IMR-90 (cell line): ENCODE measurements at regions not wholly inside any gene's neighbourhood (a gene's known extent, or its start where the extent isn't known, plus 50 kb on each side); places are given as distances from the start of the nearest gene placed in this dataset.

ENCODE experiments used
- ATAC-seq: fragments of 200-7000 bp; cut with Tn5 transposase; 2 replicates; pipeline ENCODE4 v1.9.1; 2020; ENCODE audit warnings: low read depth, mild to moderate bottlenecking, moderate library complexity
- BruUV-seq: library from RNA; stranded (reverse); fragments of 400-500 nt; replicated peaks from 2 replicates; lab custom pipeline; 2021; lab: Mats Ljungman, UMichigan
- CTCF ChIA-PET: fragments of 300-600 bp; formaldehyde crosslinking; extraction: SDS; loops from one replicate; lab custom pipeline; 2021; ENCODE audit warnings: antibody characterized with exemption; lab: Yijun Ruan, JAX
- POLR2A ChIA-PET: fragments of 300-600 bp; sonication (Branson Sonifier 250); formaldehyde crosslinking; loops from one replicate; lab custom pipeline; 2022; ENCODE audit warnings: antibody characterized with exemption; ENCODE audit not compliant: unreplicated experiment; lab: Charles Lee
- DNase-seq: peaks from one replicate; pipeline ENCODE4 v3.0.0; 2013
- H2AFZ ChIP-seq: replicated peaks from 2 replicates; pipeline ENCODE3; 2013; ENCODE audit warnings: low read length, mild to moderate bottlenecking; ENCODE audit not compliant: poor library complexity
- H2AK5ac ChIP-seq: 2 replicates; pipeline ENCODE4 v1.6.1; 2013; ENCODE audit warnings: low read depth, low read length, inconsistent platforms
- H2AK9ac ChIP-seq: replicated peaks from 2 replicates; pipeline ENCODE3; 2013; ENCODE audit warnings: mild to moderate bottlenecking, low read depth, low read length, moderate library complexity; ENCODE audit not compliant: poor library complexity
- H2BK120ac ChIP-seq: 2 replicates; pipeline ENCODE4 v1.6.1; 2013; ENCODE audit warnings: low read depth, low read length, inconsistent platforms
- H2BK15ac ChIP-seq: 3 replicates; pipeline ENCODE4 v1.6.1; 2013; ENCODE audit warnings: low read depth, low read length, inconsistent platforms
- H2BK20ac ChIP-seq: 2 replicates; pipeline ENCODE4 v1.6.1; 2013; ENCODE audit warnings: low read depth, mild to moderate bottlenecking, inconsistent platforms, low read length, moderate library complexity
- H2BK5ac ChIP-seq: 2 replicates; pipeline ENCODE4 v1.6.1; 2013; ENCODE audit warnings: mild to moderate bottlenecking, low read depth, low read length, inconsistent platforms; ENCODE audit not compliant: poor library complexity, severe bottlenecking
- H3K14ac ChIP-seq: replicated peaks from 2 replicates; pipeline ENCODE4 v1.6.1; 2013; ENCODE audit warnings: low read depth, low read length, inconsistent platforms
- H3K18ac ChIP-seq: 2 replicates; pipeline ENCODE4 v1.6.1; 2013; ENCODE audit warnings: low read depth, low read length, control low read depth
- H3K23ac ChIP-seq: 2 replicates; pipeline ENCODE4 v1.6.1; 2013; ENCODE audit warnings: low read depth, low read length, inconsistent platforms
- H3K27ac ChIP-seq: 2 replicates; pipeline ENCODE4 v1.5.1; 2013; ENCODE audit warnings: mild to moderate bottlenecking, control low read depth, low read length; ENCODE audit not compliant: insufficient read depth
- H3K27me3 ChIP-seq: 2 replicates; pipeline ENCODE4 v1.6.1; 2013; ENCODE audit warnings: low read length; ENCODE audit not compliant: control insufficient read depth, insufficient read depth
- H3K36me3 ChIP-seq: 2 replicates; pipeline ENCODE4 v1.6.1; 2013; ENCODE audit warnings: low read length, mixed read lengths; ENCODE audit not compliant: control insufficient read depth, insufficient read depth
- H3K4ac ChIP-seq: 2 replicates; pipeline ENCODE4 v1.6.1; 2013; ENCODE audit warnings: low read depth, low read length, inconsistent platforms
- H3K4me1 ChIP-seq: 2 replicates; pipeline ENCODE4 v1.6.1; 2013; ENCODE audit warnings: low read length, mixed read lengths; ENCODE audit not compliant: control insufficient read depth, insufficient read depth
- H3K4me2 ChIP-seq: 2 replicates; pipeline ENCODE4 v1.6.1; 2013; ENCODE audit warnings: low read depth, mild to moderate bottlenecking, control low read depth, low read length, moderate library complexity
- H3K4me3 ChIP-seq: 2 replicates; pipeline ENCODE4 v1.5.1; 2013; ENCODE audit warnings: low read depth, mild to moderate bottlenecking, control low read depth, low read length, moderate library complexity; ENCODE audit not compliant: insufficient read depth
- H3K56ac ChIP-seq: 2 replicates; pipeline ENCODE4 v1.6.1; 2013; ENCODE audit warnings: low read length, inconsistent platforms; ENCODE audit not compliant: insufficient read depth; ENCODE audit errors: extremely low read depth
- H3K79me1 ChIP-seq, 2 experiments: 2 replicates each; pipeline ENCODE4 v1.6.1; 2013; ENCODE audit warnings: low read length in 2 of 2, inconsistent platforms in 1 of 2, low read depth in 1 of 2
- H3K9ac ChIP-seq: 2 replicates; pipeline ENCODE4 v1.6.1; 2013; ENCODE audit warnings: low read depth, low read length, control low read depth
- H3K9me1 ChIP-seq: 2 replicates; pipeline ENCODE4 v1.6.1; 2013; ENCODE audit warnings: low read length, inconsistent platforms; ENCODE audit not compliant: insufficient read depth
- H3K9me3 ChIP-seq: 2 replicates; pipeline ENCODE4 v1.6.1; 2013; ENCODE audit warnings: low read length; ENCODE audit not compliant: control insufficient read depth, insufficient read depth
- H4K20me1 ChIP-seq: 2 replicates; pipeline ENCODE4 v1.6.1; 2013; ENCODE audit warnings: low read length, inconsistent platforms; ENCODE audit not compliant: insufficient read depth
- H4K5ac ChIP-seq: 2 replicates; pipeline ENCODE4 v1.6.1; 2013; ENCODE audit warnings: mild to moderate bottlenecking, low read depth, low read length, control low read depth
- H4K8ac ChIP-seq, 2 experiments: 2 replicates each; pipeline ENCODE4 v1.6.1; 2013; ENCODE audit warnings: low read depth in 2 of 2, low read length in 2 of 2, control low read depth in 1 of 2, inconsistent platforms in 1 of 2
- H4K91ac ChIP-seq: 2 replicates; pipeline ENCODE4 v1.6.1; 2013; ENCODE audit warnings: low read depth, low read length, inconsistent platforms; ENCODE audit not compliant: insufficient read depth
- BHLHE40 ChIP-seq: fragments of 150-350 bp; IDR thresholded peaks from 2 replicates; pipeline ENCODE4 v1.6.1; 2016; ENCODE audit warnings: mild to moderate bottlenecking, low read depth, low read length
- FOS ChIP-seq: fragments of 150-350 bp; IDR thresholded peaks from 2 replicates; pipeline ENCODE4 v1.6.1; 2016; ENCODE audit warnings: low read depth, low read length
- MAZ ChIP-seq: IDR thresholded peaks from 2 replicates; pipeline ENCODE4 v1.6.1; 2012; ENCODE audit warnings: low read depth, mild to moderate bottlenecking, low read length, improper control_type of control experiment, moderate library complexity, borderline replicate concordance
- WGBS, 2 experiments: methylation state at CpG; one replicate each; pipeline versions ENCODE4 v1.1.5 to v1.1.7; 2013; ENCODE audit warnings: missing lambda C conversion rate in 2 of 2; ENCODE audit not compliant: insufficient read length in 1 of 2; ENCODE audit errors: extremely low coverage in 2 of 2; 5-methylcytosine and 5-hydroxymethylcytosine counted together
- dilution Hi-C: fragments of 300-500 bp; cut with HindIII; formaldehyde crosslinking; loops from one replicate; pipeline ENCODE4 v1.14.3; 2018; ENCODE audit warnings: low sequenced_read_pairs; ENCODE audit not compliant: unreplicated experiment
- in situ Hi-C: fragments of 300-500 bp; cut with MboI; formaldehyde crosslinking; loops from 3 replicates; pipeline ENCODE4 v1.14.3; 2019; ENCODE audit warnings: low sequenced_read_pairs, inconsistent platforms, mixed read lengths
- intact Hi-C: fragments of 100-400 bp; cut with micrococcal nuclease; formaldehyde crosslinking; loops from 2 replicates; pipeline ENCODE4 v1.10.0; 2022

- peak overlapping the region; percentile 76; the same call in 1 of the 2 replicates for H2AK5ac ChIP-seq
- peak overlapping the region; percentile 87 for H3K14ac ChIP-seq
- H3K4me2 ChIP-seq: peak overlapping the region; percentile 89
- H3K56ac ChIP-seq: peak overlapping the region; percentile 91
- peak overlapping the region; percentile 35; the same call in 1 of the 2 replicates for H4K5ac ChIP-seq
- H4K20me1 ChIP-seq: no peaks in the 10 kb centered on the region
- H3K4ac ChIP-seq: peak overlapping the region; percentile 93
- CTCF ChIA-PET: interaction anchor here (0.6 to 1.2 kb wide), 2 partner anchors 11 to 377 kb away, joined by 3 to 4 read pairs; no protein-coding TSS in a partner anchor
- peak overlapping the region; percentile 78 for H2AK9ac ChIP-seq
- H3K9ac ChIP-seq: peak overlapping the region; percentile 35
- peak overlapping the region; percentile 10 to 76 for H4K8ac ChIP-seq
- peak overlapping the region; percentile 78 for H3K27ac ChIP-seq
- intact Hi-C loops: loop anchor here (5.0 kb wide), 2 partner anchors 189 to 379 kb away; partner anchors contain the start of gene SPIN1
- H3K27me3 ChIP-seq: no peaks in the 10 kb centered on the region
- peak overlapping the region; percentile 42; the same call in 1 of the 2 replicates for H3K4me3 ChIP-seq
- no peaks in the 10 kb centered on the region for H3K36me3 ChIP-seq
- no peak overlapping the region for H2AFZ ChIP-seq
- no CpG with 5 or more reads among the region's 4 CpGs for WGBS, 2 experiments
- ATAC-seq (peak; percentile 76), DNase-seq (peak; percentile 87)
- H3K9me1 ChIP-seq: peaks cover 4% of the 10 kb centered on the region
- H2BK5ac ChIP-seq: peak overlapping the region; percentile 97
- peak overlapping the region; percentile 96 for H2BK20ac ChIP-seq
- H4K91ac ChIP-seq: peak overlapping the region; percentile 82
- no peaks in the 10 kb centered on the region for H3K9me3 ChIP-seq
- no TSS peak for BruUV-seq
- H3K23ac ChIP-seq: peak overlapping the region; percentile 95
- H3K79me1 ChIP-seq: no peaks in the 10 kb centered on the region; a peak in 1 of 4 replicates
- TF ChIP-seq BHLHE40 (peak; percentile 68; the same call in 1 of the 2 replicates), MAZ (no peak), FOS (peak; percentile 3; the same call in 1 of the 2 replicates)
- in situ Hi-C loops: loop anchor here (10.0 kb wide), 1 partner anchor 807 kb away; no protein-coding TSS in a partner anchor
- peak overlapping the region; percentile 47; the same call in 2 of the 3 replicates for H2BK15ac ChIP-seq
- dilution Hi-C loops: no loop called here
- POLR2A ChIA-PET: no interaction called here
- H3K18ac ChIP-seq: peak overlapping the region; percentile 89; the same call in 1 of the 2 replicates
- peak overlapping the region; percentile 96 for H2BK120ac ChIP-seq
- H3K4me1 ChIP-seq: peaks cover 4% of the 10 kb centered on the region
These were observed 59.6 kb upstream of the SPATA31C2 start for GRCh38 chr9:88197781-88198340.
